HEK293 (cell line): ENCODE measurements at regions not wholly inside any gene's neighbourhood (a gene's known extent, or its start where the extent isn't known, plus 50 kb on each side); places are given as distances from the start of the nearest gene placed in this dataset.

Source experiments
- CTCF ChIA-PET: fragments of 350-600 bp; formaldehyde crosslinking; extraction: SDS; loops from one replicate; lab custom pipeline; 2021; ENCODE audit warnings: antibody characterized with exemption; lab: Yijun Ruan, JAX
- POLR2A ChIA-PET: fragments of 300-600 bp; formaldehyde crosslinking; extraction: SDS; loops from one replicate; lab custom pipeline; 2020; ENCODE audit warnings: antibody characterized with exemption, inconsistent platforms; lab: Yijun Ruan, JAX
- H3K27ac ChIP-seq: fragments of 200-500 bp; sonication (Bioruptor generic); 2 replicates; pipeline ENCODE4 v1.5.1; 2014; ENCODE audit warnings: low read depth, low read length, control low read depth, inconsistent platforms; ENCODE audit errors: extremely low read depth
- H3K36me3 ChIP-seq, 2 experiments: fragments of 200-500 bp in 1 of 2; sonication (Bioruptor generic) in 1 of 2; 1 replicate in 1 of 2; 2 replicates in 1 of 2; pipeline ENCODE4 v1.5.1; 2014 to 2017; ENCODE audit warnings: inconsistent platforms in 2 of 2, low read length in 2 of 2; ENCODE audit not compliant: control insufficient read depth in 2 of 2, insufficient read depth in 1 of 2
- H3K4me1 ChIP-seq: fragments of 200-500 bp; sonication (Bioruptor generic); 2 replicates; pipeline ENCODE4 v1.5.1; 2014; ENCODE audit warnings: mild to moderate bottlenecking, low read length, inconsistent platforms; ENCODE audit not compliant: control insufficient read depth, insufficient read depth
- H3K4me3 ChIP-seq: 2 replicates; pipeline ENCODE4 v1.5.1; 2011; ENCODE audit warnings: low read depth, mild to moderate bottlenecking, control low read depth, low read length, moderate library complexity
- H3K9me3 ChIP-seq: fragments of 200-500 bp; sonication (Bioruptor generic); 2 replicates; pipeline ENCODE4 v1.5.1; 2014; ENCODE audit warnings: low read depth, low read length, inconsistent platforms; ENCODE audit not compliant: control insufficient read depth, insufficient read depth
- BCL6B ChIP-seq: fragments of 450-650 bp; formaldehyde crosslinking; IDR thresholded peaks from 2 replicates; pipeline ENCODE4 v1.5.1; 2017; ENCODE audit warnings: missing biosample characterization, missing genetic modification characterization
- GLI2 ChIP-seq: fragments of 450-650 bp; formaldehyde crosslinking; IDR thresholded peaks from 2 replicates; pipeline ENCODE4; 2017; ENCODE audit warnings: missing biosample characterization, missing genetic modification characterization, low read depth, borderline replicate concordance
- HOXD13 ChIP-seq: sonication (generic); formaldehyde crosslinking; IDR thresholded peaks from 2 replicates; pipeline ENCODE4 v1.8.0; 2022; ENCODE audit warnings: missing genetic modification reagents, borderline replicate concordance
- INSM2 ChIP-seq: fragments of 450-650 bp; formaldehyde crosslinking; IDR thresholded peaks from 2 replicates; pipeline ENCODE4 v1.5.1; 2016; ENCODE audit warnings: missing biosample characterization, missing genetic modification characterization
- KLF9 ChIP-seq: fragments of 450-650 bp; formaldehyde crosslinking; IDR thresholded peaks from 2 replicates; pipeline ENCODE4 v1.5.1; 2016; ENCODE audit warnings: missing biosample characterization, missing genetic modification characterization, low read depth
- PRDM1 ChIP-seq: fragments of 450-650 bp; formaldehyde crosslinking; IDR thresholded peaks from 2 replicates; pipeline ENCODE4; 2016; ENCODE audit warnings: missing biosample characterization, missing genetic modification characterization
- REPIN1 ChIP-seq: fragments of 450-650 bp; formaldehyde crosslinking; IDR thresholded peaks from 2 replicates; pipeline ENCODE4 v1.5.1; 2017; ENCODE audit warnings: missing biosample characterization, missing genetic modification characterization, low read depth
- ZBTB17 ChIP-seq: fragments of 450-650 bp; formaldehyde crosslinking; IDR thresholded peaks from 2 replicates; pipeline ENCODE4 v1.5.1; 2016; ENCODE audit warnings: missing biosample characterization, missing genetic modification characterization
- ZBTB49 ChIP-seq: fragments of 450-650 bp; formaldehyde crosslinking; IDR thresholded peaks from 2 replicates; pipeline ENCODE4 v1.5.1; 2016; ENCODE audit warnings: missing biosample characterization, missing genetic modification characterization, low read depth
- ZFP41 ChIP-seq: fragments of 450-650 bp; formaldehyde crosslinking; IDR thresholded peaks from 2 replicates; pipeline ENCODE4 v1.5.1; 2016; ENCODE audit warnings: missing biosample characterization, missing genetic modification characterization, borderline replicate concordance
- ZIC2 ChIP-seq: fragments of 450-650 bp; formaldehyde crosslinking; IDR thresholded peaks from 2 replicates; pipeline ENCODE4 v1.5.1; 2016; ENCODE audit warnings: missing biosample characterization, missing genetic modification characterization
- ZNF404 ChIP-seq: fragments of 450-650 bp; formaldehyde crosslinking; IDR thresholded peaks from 2 replicates; pipeline ENCODE4 v1.5.1; 2017; ENCODE audit warnings: missing biosample characterization, missing genetic modification characterization
- ZNF449 ChIP-seq: fragments of 450-650 bp; formaldehyde crosslinking; IDR thresholded peaks from 2 replicates; pipeline ENCODE4 v1.5.1; 2017; ENCODE audit warnings: missing biosample characterization, mild to moderate bottlenecking, missing genetic modification characterization, moderate library complexity
- ZNF473 ChIP-seq: fragments of 450-650 bp; formaldehyde crosslinking; IDR thresholded peaks from 2 replicates; pipeline ENCODE4 v1.5.1; 2017; ENCODE audit warnings: missing biosample characterization, missing genetic modification characterization
- ZNF513 ChIP-seq: fragments of 450-650 bp; IDR thresholded peaks from 2 replicates; pipeline ENCODE4 v1.5.1; 2018; ENCODE audit warnings: missing biosample characterization, missing genetic modification characterization
- ZNF544 ChIP-seq: fragments of 450-650 bp; formaldehyde crosslinking; IDR thresholded peaks from 2 replicates; pipeline ENCODE4 v1.5.0; 2017; ENCODE audit warnings: missing biosample characterization, missing genetic modification characterization
- ZNF555 ChIP-seq: fragments of 450-650 bp; formaldehyde crosslinking; conservative IDR thresholded peaks from 2 replicates; pipeline ENCODE4 v1.5.1; 2017; ENCODE audit warnings: missing biosample characterization, mild to moderate bottlenecking, missing genetic modification characterization, inconsistent platforms
- ZNF585B ChIP-seq: fragments of 450-650 bp; formaldehyde crosslinking; IDR thresholded peaks from 2 replicates; pipeline ENCODE4 v1.5.1; 2016; ENCODE audit warnings: missing biosample characterization, missing genetic modification characterization
- ZNF600 ChIP-seq: fragments of 450-650 bp; formaldehyde crosslinking; IDR thresholded peaks from 2 replicates; pipeline ENCODE4 v1.5.1; 2016; ENCODE audit warnings: missing biosample characterization, missing genetic modification characterization
- ZNF639 ChIP-seq: fragments of 450-650 bp; formaldehyde crosslinking; IDR thresholded peaks from 2 replicates; pipeline ENCODE4 v1.5.1; 2016; ENCODE audit warnings: missing biosample characterization, missing genetic modification characterization
- ZNF843 ChIP-seq: fragments of 450-650 bp; formaldehyde crosslinking; IDR thresholded peaks from 2 replicates; pipeline ENCODE4 v1.5.1; 2016; ENCODE audit warnings: missing biosample characterization, missing genetic modification characterization
- ZSCAN4 ChIP-seq: fragments of 450-650 bp; formaldehyde crosslinking; IDR thresholded peaks from 2 replicates; pipeline ENCODE4 v1.5.1; 2017; ENCODE audit warnings: missing biosample characterization, missing genetic modification characterization

- no peak overlapping the region for H3K27ac ChIP-seq
- CTCF ChIA-PET: no interaction called here
- H3K9me3 ChIP-seq: no peaks in the 10 kb centered on the region
- POLR2A ChIA-PET: no interaction called here
- TF ChIP-seq ZNF449 (tag by site-specific recombination) (no peak), ZNF404 (tag by site-specific recombination) (no peak), ZNF513 (tag by site-specific recombination) (no peak), GLI2 (no peak), ZNF473 (tag by site-specific recombination) (no peak), KLF9 (no peak), ZSCAN4 (tag by site-specific recombination) (no peak), ZNF843 (tag by site-specific recombination) (no peak), INSM2 (tag by site-specific recombination) (no peak)
- TF ChIP-seq, all 188 proteins: peak for 0
- peaks cover 12% of the 10 kb centered on the region for H3K4me1 ChIP-seq
- no peaks in the 10 kb centered on the region for H3K36me3 ChIP-seq
- no peak overlapping the region for H3K4me3 ChIP-seq
These were observed 237.1 kb downstream of the BMP4 start for GRCh38 chr14:53719536-53719935.

- H3K9me3 ChIP-seq: no peaks in the 10 kb centered on the region
- POLR2A ChIA-PET: no interaction called here
- peaks cover 12% of the 10 kb centered on the region for H3K4me1 ChIP-seq
- no peak overlapping the region for H3K4me3 ChIP-seq
- no peaks in the 10 kb centered on the region for H3K36me3 ChIP-seq
- H3K27ac ChIP-seq: no peak overlapping the region
- CTCF ChIA-PET: no interaction called here
- TF ChIP-seq ZBTB17 (tag by site-specific recombination) (no peak), GLI2 (no peak), BCL6B (no peak), INSM2 (tag by site-specific recombination) (no peak), REPIN1 (tag by site-specific recombination) (no peak), ZNF555 (tag by site-specific recombination) (no peak), ZFP41 (tag by site-specific recombination) (no peak), HOXD13 (no peak), ZNF600 (no peak), ZNF639 (no peak), ZNF585B (tag by site-specific recombination) (no peak), ZIC2 (no peak), PRDM1 (no peak), ZBTB49 (no peak), ZNF544 (tag by site-specific recombination) (no peak)
These were observed 240.0 kb downstream of the BMP4 start for GRCh38 chr14:53716578-53716977.
